ENCODE measurements at regions not wholly inside any gene's neighbourhood (a gene's known extent, or its start where the extent isn't known, plus 50 kb on each side); places are given as distances from the start of the nearest gene placed in this dataset.

DNA sequence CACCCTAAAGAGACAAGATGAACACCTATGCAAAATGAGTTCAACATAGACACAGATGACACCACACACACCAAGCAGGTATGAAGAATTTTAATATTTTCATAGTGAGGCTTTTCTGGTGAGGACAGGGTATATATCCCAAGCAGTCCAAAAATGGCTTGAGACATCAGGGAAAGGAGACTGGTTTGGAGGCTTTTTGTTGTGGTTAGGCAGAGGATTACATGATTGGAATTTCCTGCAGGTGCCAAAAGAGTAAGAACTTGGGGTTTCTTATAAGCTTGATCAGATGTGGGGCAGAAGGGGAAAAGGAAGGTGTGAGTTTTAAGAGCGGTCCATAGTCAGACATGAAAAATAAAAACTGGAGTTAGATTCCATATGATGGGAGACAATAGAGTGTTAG is 420.8 kb upstream of the SLITRK1 start:
- no peak for DNase-seq
- no peak for ATAC-seq
- intact Hi-C loops (cut with DNase I): no loop called here

DNA sequence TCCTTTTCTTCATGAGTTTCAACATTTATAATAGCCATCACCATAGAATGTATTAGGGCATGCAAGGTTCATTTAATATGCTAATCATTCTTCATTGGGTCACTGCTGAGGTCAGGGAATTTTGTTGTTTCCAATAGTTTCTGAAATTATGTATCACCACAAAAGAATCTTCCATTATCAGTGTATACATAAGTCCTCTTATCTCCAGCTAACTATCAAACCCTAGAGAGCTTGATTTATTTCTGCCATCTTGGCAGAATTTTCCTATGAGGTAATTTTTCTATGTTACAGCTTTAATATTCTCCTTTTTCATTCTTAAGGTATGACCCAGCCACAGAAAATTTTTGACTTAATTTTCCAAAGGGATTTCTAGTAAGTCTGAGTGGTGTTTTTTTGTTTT is 415.0 kb upstream of the SLITRK1 start:
- intact Hi-C loops (cut with DNase I): no loop called here
- DNase-seq: no peak

DNA sequence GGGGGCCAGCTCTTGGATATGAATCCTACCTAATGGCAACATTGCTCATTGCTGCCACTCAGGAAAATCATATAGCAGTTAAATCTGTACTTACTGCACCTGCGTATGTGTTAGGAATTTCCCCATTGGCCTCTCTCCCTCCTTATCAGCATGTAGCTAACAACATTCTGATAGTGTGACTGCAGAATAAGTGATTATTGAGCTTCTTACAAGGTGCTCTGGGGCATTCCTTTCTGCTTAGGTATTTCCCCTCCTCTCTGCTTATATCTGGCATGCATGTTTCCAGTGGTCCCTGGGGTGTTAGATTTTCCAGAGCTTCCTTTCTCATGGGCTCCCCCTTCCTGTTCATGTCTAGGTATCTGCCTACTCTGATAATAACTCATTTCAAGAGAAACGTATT is 414.1 kb upstream of the SLITRK1 start:
- ATAC-seq (no peak), DNase-seq (no peak)
- intact Hi-C loops (cut with DNase I): no loop called here

More for the DNA sequence above, 415.0 kb upstream of the SLITRK1 start:
- ATAC-seq: no peak

DNA sequence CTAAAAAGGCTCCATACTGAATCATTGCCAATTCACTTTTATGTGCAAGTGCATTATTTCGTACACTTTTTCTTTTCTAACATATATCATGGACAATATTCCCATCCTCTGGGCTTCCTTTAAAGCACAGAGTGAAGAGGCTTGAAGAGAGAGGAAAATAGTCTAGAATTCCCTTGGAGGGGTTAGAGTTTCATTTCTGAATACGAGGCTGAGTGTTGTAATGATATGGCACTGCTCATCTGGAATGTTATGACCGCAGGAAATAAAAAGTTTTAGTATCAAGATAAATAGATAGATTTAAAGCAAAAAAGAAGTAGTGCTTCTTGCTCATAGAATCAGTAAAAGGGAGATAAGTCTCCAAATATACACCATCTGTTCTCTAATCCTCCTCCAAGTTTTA is 412.3 kb upstream of the SLITRK1 start:
- DNase-seq (no peak), ATAC-seq (no peak)
- intact Hi-C loops (cut with DNase I): no loop called here

DNA sequence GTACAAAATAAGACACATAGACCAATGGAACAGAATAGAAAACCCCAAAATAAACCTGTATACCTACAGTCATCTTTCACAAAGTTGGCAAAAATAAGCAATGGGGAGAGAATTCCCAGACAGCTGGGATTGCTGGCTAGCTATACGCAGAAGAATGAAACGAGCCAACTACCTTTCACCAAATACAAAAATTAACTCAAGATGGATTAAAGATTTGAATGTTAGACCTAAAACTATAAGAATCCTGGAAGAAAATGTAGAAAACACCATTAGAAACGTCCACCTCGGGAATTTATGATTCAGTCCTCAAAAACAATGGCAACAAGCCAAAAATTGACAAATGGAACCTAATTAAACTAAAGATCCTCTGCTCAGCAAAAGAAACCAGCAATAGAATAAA is 408.1 kb upstream of the SLITRK1 start:
- DNase-seq: no peak
- intact Hi-C loops (cut with DNase I): no loop called here
- ATAC-seq: no peak

DNA sequence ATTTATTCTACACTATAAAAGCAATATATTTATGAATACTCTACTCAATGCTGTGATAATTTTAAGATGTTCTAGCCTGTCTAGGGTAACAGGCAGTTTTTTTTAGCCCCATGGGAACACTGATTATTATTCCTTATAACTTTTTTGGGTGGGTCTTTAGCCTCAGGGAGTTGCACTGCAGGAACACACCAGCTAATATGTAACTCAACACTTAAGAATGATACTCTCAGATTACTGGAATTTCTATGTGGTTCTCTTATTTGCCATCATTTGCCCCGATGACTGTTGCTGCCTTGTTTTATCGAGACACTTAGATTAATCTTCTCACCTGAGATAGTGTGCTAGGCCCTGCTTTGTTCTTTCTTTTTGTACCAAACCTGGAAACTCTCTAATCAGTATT is 396.9 kb upstream of the SLITRK1 start:
- intact Hi-C loops (cut with DNase I): no loop called here
- ATAC-seq: no peak
- no peak for DNase-seq

DNA sequence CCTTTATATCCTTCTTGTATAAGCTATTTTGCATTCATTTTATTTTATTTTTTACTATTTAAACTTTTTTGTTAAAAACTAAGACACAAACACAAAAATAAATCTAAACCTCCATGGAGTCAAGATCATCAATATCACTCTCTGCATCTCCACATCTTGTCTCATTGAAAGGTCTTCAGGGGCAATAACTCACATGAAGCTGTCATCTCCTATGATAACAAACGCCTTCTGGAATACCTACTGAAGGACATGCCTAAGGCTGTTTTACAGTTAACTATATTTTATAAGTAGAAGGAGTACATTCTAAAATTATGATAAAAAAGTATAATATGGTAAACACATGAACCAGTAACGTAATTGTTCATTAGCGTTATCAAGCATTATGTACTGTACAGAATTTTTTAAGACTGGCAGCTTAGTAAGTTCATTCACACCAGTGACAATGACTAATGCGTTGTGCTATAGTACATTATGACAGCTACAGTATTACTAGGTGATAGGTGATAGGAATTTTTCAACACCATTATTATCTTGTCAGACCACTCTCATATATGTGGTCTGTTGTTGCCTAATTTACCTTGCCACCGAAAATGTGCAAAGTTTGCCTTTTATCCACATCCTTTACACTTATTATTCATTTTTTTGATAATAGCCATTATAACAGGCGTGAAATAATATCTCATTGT is 390.7 kb upstream of the SLITRK1 start:
- DNase-seq (no peak), ATAC-seq (no peak)
- intact Hi-C loops (cut with DNase I): no loop called here

DNA sequence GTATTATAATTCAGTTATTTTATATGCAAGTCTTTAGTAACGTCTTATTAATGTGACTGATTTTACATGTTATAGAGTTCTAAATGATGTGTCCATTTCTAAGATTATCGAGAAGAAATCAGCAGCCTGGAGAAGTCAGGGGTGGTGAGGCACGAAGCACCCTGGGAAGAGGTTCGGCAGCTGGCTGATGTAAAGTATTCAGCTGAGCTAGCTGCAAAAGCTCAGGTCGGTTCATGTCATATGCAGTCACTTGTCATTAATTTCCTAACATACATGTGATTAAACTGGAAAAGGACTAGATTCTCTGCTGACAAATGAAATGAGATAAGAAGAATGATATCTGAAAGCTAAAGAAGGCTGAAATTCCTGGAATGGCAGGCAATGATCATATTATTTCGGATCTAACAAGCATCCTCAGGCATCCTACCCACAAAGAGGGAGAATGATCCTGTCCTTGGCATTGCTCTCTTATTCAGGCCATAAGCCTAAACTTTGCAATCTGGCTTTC is 383.0 kb upstream of the SLITRK1 start:
- DNase-seq (no peak), ATAC-seq (no peak)
- intact Hi-C loops (cut with DNase I): no loop called here

DNA sequence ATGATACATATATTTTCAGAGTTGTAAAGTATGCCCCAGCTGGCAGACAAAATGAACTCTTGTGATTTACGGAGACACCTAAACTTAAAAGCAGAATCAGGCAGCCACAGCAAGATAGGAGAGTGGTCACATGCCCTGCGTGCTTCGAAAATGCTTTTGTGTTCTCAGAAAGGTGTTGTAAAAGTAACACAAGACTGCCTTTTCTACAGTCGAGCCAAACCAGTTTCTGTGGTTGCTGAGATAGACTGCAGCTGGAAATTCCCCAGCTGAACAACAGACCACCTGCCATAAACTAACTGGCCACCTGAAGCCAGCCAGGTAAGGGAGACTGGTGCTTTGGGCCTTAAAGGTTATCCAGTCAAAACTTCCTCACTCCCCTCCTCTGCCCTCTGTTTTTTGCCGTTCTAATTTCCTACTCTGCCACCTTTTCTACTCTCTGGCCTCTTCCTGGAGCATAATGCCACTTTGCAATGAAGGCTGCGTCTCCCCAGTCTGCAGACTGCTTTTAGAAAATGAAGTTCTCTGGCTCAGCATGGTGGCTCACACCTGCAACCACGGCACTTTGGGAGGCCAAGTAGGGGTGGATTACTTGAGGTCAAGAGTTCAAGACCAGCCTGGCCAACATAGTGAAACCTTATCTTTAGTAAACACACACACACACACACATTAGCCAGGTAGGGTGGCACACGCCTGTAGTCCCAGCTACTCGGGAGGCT is 381.2 kb upstream of the SLITRK1 start:
- intact Hi-C loops (cut with DNase I): no loop called here
- no peak for DNase-seq

DNA sequence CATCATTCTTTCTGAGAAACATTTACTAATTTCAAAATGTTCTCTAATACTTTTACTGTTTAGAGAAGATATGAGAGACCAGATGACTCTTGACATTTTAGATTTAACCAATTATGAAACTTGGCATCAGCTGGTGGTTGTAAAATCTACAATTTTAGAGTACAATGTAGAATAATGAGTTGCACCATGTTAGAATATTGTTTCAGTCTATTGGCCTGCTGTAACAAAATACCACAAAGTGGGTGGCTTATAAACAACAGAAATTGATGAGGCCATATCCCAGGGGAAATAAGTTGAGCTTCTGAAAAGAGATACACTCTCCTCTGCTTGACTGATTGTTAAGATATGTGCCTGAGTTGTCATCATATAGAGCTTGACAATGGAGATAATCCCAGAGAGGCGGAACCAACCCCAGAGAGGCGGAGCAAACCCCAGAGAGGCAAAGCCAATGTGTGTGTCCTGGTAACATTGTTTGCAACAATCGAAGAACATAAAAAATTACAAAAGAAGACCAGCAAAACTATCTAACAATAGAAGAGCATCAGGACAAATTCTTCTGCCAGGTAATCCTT is 373.0 kb upstream of the SLITRK1 start:
- ATAC-seq: no peak
- intact Hi-C loops (cut with DNase I): no loop called here

More for the DNA sequence above, 381.2 kb upstream of the SLITRK1 start:
- ATAC-seq: no peak

DNA sequence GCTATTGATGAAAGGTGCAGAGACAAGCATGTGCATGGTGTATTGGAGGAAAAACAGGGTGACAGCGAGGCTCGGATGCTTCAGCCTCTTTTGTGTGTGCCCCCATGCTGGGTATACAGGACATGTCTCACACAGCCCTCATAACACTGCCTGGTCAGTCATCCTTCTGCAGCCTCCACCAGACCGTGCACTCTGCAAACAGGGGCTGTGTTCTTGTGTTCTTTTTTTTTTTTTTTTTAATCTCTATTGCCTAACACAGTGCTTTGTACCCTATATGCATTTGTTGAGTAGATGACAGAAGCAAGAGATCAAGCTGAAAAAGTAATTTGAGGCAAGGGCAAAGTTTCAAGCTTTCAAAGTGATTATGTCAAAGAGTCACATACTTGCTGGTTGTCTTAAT is 367.2 kb upstream of the SLITRK1 start:
- ATAC-seq (no peak), DNase-seq (no peak)
- intact Hi-C loops (cut with DNase I): no loop called here

More for the DNA sequence above, 373.0 kb upstream of the SLITRK1 start:
- no peak for DNase-seq

DNA sequence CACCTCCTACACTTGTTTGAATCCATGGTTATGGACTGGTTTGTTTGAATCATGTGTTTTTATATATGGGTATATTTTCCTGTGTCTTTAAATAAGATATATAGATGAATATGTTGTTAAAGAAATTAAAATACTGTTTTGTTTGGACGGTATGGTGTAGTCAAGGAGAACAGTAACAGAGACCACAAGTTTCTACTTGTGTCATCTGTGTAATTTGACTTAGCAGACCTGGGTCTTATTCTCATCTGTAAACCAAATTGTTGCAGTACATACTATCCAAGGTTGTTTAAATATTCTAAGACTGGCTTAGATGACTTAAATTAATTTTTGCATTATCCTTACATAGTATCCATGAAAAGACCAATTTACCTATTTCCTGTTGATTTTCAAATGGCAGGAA is 361.1 kb upstream of the SLITRK1 start:
- no peak for DNase-seq
- ATAC-seq: no peak
- intact Hi-C loops (cut with DNase I): no loop called here

DNA sequence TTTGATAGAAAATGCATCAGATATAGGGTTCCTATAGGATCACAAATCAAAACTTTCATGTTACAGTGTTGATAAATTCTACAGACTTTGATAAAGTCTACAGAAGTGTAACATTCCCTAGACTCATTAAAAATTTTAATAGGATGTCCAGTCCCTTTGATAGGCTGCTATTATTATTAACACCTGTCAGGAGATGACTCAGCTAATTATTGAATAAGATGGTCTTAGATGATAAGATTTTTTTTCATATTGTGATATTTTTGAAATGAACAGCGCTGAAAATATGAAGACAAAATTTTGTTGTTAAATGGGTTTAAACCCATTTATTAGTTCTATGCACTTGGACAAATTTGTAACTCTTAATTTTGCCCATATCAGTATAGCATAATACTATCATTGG is 356.8 kb upstream of the SLITRK1 start:
- intact Hi-C loops (cut with DNase I): no loop called here
- no peak for ATAC-seq
- DNase-seq: no peak

DNA sequence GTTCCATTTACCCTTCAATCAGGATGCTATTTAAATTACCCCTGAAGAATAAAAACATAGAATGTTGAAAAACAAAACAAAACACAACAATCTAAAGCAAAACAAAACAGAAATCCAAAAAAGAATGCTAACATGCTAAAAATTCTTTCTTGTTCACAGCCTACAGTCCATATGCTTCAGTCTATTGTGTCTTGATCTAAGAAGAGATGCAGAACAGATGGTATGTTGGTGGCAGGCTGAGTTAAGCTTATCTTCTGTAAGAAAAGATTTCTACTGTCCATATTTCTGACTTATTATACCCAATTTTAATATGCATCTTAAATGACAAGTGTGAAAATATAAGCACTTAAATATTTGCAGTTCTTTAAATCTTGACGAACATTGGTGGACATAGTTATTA is 356.1 kb upstream of the SLITRK1 start:
- DNase-seq (no peak), ATAC-seq (no peak)
- intact Hi-C loops (cut with DNase I): no loop called here

DNA sequence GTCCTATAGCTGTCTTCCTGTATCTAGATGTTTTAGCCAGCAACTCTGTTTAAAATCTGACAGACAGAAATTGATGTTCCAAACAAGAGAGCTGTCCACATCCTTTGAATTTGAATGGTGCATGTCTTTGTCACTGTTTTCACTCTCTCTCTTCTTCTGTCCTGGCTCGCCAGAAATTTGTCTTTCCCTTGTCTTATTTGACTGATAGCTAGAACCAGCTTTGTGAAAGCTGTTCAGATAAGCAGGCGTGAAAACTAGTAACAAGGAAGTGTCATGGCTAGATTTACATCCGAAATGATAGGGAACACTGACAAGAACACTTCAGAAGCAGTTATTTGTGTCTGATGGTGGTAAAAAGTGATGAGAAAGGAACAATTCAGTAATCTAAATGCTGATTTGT is 354.9 kb upstream of the SLITRK1 start:
- no peak for ATAC-seq
- no peak for DNase-seq
- intact Hi-C loops (cut with DNase I): no loop called here

DNA sequence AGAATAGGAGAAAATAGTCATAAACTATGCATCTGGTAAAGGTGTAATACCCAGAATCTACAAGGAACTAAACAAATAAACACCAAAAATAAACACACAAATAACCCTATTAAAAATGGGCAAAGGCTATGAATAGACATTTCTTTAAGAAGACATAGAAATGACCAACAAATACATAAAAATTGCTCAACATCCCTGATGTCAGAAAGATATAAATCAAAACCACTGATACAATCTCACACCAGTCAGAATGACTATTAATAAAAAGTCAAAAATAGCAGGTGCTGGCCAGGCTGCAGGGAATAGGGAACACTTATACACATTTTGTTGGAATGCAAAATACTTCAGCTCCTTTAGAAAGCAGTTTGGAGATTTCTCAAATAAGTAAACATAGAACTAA is 352.1 kb upstream of the SLITRK1 start:
- intact Hi-C loops (cut with DNase I): no loop called here
- DNase-seq (no peak), ATAC-seq (no peak)

DNA sequence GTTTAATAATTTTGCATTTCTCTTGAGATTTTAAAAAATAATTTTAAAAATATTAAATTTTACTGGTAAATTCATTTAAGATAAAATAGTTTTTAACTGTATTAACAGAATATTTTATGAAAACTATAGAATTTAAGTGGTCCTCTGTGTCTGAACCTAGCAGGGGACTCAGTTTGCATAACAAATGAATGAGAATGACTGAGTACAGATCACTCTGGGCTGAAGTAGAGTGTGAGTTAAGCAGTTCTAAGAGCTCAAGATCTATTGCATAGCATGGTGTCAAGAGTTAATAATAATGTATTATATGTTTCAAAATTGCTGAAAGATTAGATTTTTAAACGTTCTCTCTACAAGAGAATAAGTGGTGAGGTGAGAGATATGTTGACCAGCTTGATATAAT is 348.3 kb upstream of the SLITRK1 start:
- DNase-seq (no peak), ATAC-seq (no peak)
- intact Hi-C loops (cut with DNase I): no loop called here

DNA sequence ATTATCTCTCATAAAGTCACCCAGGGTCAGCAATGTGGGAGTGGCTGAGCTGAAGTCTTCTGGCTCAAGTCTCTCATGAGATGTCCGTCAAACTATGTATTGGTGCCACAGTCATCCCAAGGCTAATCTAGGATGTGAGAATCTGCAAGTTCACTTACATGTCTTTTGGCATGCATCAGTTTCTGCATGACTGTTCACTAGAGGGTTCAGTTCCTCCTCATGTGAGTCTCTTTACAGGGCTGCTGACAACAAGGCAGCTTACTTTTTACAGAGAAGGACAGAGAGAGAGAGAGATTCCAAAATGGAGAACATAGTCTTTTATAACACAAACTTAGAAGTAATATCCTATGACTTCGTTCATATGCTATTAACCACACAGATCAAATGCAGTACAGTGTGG is 328.8 kb upstream of the SLITRK1 start:
- intact Hi-C loops (cut with DNase I): no loop called here
- no peak for ATAC-seq
- no peak for DNase-seq

DNA sequence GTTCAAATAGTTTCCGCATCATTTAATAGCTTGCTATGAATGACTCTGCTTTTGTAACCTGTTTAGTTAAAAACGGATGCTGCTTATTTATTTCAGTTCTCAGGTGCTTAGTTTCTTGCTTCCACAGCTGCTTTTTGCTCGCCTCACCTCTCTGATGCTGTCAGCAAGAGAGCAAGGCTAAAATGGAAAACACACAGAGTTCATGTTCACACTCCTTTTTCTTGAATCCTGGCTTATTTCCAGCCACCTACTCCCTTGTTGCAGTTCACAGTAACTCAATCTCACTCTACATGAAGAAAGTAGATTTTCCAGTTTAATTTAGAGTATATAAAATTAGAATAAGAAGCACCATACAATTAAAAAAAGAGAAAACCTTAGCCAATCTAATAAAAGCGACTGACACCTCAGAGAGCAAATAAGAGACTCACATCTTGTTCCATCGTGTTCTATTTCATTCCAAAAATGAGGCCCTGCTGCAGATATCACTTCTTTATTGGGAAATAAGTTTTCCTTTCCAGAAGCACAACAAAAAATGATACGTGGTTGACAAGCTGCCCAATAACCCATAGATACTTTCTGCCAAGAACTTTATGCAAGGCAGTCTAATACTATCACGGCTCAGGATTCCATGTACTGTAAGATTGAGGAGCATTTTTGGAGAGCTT is 326.1 kb upstream of the SLITRK1 start:
- ATAC-seq (no peak), DNase-seq (no peak)
- intact Hi-C loops (cut with DNase I): no loop called here

DNA sequence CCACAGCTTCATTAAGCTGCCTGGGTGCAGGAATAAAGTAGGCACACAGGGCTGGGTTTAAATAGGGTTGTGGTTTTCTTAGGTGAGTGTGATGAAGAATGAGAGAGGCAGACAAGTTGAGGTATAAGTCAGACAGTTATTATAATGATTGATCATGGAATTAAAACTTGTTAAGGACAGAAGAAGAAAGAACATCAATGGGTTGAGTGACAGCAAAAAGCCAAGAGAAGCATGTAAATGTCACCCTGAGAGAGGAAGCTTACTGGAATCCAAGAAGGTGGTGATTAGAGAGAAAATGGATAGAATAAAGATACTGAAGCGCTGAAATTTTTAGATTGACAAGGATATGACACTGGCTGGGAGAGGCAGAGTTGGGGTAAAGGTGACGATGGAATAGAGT is 325.2 kb upstream of the SLITRK1 start:
- intact Hi-C loops (cut with DNase I): no loop called here
- DNase-seq (no peak), ATAC-seq (no peak)
